Posterior cingulate gyrus (tissue), 11 donors: ENCODE measurements at regions not wholly inside any gene's neighbourhood (a gene's known extent, or its start where the extent isn't known, plus 50 kb on each side); places are given as distances from the start of the nearest gene placed in this dataset.
A peak's percentile ranks its signal among the peaks of the same experiment; 100 is the strongest.
"Not testable (repeated sequence)": the region's sequence is repeated elsewhere in the genome, so short reads cannot be mapped to it uniquely, and the experiment has no call there.

Experiments used
- DNase-seq, 10 donors: peaks; one replicate each; pipeline versions ENCODE4 v3.0.0 to v3.0.0-alpha.2; 2020 to 2021; ENCODE audit warnings: mixed read lengths in 3 of 10
- intact Hi-C: fragments of 100-400 bp; cut with DNase I; formaldehyde crosslinking; loops from one replicate; pipeline ENCODE4 v1.15.1; 2023

DNA sequence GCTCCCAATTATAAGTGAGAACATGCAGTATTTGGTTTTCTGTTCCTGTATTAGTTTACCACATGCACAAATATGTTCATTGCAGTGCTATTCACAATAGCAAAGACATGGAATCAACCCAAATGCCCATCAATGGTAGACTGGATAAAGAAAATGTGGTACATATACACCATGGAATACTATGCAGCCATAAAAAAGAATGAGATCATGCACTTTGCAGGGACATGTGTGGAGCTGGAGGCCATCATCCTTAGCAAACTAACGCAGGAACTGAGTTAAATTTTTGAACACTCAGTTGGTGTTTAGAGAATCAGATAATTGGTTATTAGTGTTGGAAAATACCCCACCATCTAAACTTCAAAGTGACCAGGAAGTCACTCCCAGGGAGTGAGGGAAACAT lies 111.2 kb upstream of the LYZL2 start:
- intact Hi-C loops, DNase-seq: not testable (repeated sequence)

DNA sequence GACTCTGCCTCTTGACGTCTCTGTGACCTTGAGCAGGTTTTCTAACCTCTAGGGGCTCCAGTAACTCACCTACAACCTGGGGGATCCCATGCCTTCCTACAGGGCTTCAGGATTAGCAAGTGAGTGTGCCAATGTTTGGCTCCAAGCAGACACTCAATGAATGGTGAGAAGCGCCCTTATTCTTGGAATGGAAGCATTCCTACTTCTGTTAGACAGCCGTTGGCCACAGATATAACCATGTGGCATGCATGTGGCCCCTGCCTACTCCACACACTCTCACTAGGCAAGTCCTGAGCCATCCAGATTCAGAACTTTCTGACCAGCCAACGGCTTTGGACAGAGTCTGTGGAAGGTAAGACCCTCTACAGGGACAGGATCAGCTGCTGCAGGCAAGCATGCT lies 108.9 kb upstream of the LYZL2 start:
- no peak for DNase-seq
- intact Hi-C loops, result no loop called here

DNA sequence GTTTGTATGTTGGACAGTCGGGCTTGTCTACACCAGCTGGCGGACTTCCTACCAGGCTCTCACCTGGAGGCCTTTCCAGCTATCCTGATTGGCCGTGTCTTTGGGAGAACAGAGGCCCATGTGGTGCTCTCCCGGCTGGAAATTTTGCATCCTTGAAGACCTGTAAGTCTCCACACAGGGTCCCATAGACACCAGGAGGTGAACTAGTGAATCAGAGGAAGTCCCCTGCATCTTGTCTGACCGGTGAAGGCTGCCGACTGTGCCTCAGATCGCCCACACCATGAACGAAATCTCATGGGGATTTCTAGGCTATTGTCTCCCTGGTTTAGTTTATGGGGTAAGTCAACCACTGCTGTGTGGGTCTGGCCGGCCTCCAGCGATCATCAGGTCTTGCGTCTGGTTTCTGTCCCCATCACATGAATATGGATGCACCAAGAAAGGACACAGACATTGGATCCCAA lies 108.4 kb upstream of the LYZL2 start:
- DNase-seq, result no peak
- intact Hi-C loops, result no loop called here

DNA sequence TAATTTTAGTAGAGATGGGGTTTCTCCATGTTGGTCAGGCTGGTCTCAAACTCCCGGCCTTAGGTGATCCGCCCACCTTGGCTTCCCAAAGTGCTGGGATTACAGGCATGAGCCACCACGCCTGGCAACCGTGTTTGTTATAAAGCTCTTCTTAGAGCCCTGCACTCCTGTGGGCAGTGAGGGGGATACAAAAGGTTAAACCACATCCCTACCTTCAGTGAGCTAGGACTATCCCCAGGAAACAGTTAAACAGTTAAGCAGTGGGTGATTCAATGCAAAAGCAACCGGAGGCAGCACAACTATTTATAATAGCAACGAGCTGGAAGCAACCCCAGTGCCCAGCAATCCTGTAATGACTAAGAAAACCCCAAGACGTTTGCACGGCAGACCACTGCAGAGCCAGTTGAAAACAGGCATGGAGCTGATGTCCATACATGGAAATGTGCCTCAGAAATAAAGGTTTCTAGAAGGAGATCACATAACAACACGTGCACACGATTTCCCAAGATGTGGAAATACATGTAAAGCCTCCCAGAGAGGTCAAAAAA lies 107.2 kb upstream of the LYZL2 start:
- DNase-seq, result peak in 1 of 10 donors; percentile 24
- intact Hi-C loops, result no loop called here

DNA sequence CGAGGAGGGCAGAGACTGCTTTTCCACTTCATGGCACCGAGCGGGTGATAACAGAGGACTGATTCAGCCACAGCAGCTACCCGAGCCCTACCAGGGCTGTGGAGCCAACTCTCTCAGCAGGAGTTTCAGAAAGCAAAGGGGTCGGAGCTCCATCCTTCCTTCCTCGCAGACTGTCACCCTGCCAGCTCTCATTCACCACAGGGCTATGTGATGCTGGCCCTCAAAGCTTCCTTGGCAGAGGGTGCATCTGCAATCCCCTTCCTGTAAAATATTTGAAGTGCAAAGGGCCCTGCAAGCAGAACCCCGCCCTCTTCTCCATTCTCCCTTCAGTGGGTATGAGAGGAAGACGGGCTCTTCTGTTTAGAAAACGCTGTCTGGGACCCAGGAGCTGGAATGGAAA lies 105.3 kb upstream of the LYZL2 start:
- intact Hi-C loops, result no loop called here
- DNase-seq, result no peak

DNA sequence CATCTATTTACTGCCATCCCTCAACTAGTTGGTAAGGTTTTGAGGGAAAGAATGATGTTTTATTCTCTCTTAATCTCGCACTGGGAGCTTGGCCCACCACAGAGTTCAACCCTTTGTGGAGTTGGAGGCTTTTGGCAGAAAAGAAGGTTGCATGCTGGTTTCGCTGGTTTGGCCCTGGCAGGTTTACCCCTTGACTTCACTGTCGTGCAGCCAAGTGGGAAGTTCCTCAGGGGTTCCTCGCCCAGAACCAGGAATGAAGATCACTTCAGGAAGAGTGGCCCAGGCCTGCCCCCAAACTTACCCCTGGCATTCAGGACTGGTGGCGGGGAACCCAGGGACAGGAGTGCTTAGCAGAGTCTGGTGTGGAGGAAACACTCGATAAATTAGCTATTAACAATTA lies 103.1 kb upstream of the LYZL2 start:
- intact Hi-C loops, result no loop called here

DNA sequence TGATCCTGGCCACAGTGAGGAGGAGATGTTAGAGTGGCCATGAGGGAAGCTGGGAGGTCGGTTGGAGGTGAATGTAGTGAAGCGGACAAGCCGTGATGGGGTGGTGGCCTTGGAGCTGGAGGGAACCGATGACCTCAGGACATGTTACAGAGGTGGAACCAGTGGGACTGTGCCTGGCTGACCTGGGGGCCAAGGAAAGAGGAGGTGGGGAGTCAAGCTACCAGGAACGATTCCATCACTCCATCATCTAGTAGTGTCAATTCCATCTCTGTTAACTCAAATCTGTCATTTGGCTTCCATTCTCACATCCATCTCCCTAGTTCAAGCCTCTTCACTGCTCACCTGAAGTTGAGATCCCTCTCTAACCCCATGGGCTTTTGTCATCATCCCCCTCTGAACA lies 102.4 kb upstream of the LYZL2 start:
- no peak for DNase-seq
- intact Hi-C loops, result no loop called here

More for the DNA sequence above, 103.1 kb upstream of the LYZL2 start:
- peak in 1 of 10 donors; percentile 42 for DNase-seq

DNA sequence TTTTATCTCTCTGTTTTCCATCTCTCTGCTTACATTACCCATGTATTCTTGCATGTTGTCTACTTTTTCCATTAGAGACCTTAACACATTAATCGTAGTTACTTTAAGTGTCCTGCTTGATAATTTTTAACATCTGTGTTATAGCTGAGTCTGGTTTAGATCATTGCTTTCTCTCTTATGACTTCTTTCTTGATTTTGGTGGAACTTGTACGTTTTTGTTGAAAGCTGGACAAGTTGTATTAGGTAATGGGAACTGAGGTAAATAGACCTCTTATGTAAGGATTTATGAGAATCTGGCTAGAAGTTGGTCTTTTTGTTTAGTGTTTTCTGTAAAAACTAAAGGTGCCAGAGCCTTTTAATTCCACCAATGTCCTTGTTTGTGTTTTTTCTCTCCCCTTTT lies 100.8 kb upstream of the LYZL2 start:
- intact Hi-C loops, result no loop called here
- DNase-seq, result no peak

DNA sequence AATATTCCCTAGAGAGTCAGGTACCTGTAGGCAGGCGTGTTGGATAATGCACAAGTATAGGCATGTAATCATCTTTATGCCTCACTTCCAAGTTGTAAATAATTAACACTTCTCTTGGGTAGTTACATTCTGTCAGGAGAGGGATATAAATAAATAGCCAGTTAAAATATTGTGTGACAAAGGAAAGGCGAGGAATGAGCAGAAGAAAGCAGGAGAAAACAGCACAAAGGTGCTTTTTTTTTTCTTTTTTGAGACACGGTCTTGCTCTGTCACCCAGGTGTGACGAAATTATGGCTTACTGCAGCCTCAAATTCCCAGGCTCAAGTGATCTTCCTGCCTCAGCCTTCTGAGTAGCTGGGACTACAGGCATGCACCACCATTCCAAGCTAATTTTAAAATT lies 99.2 kb upstream of the LYZL2 start:
- intact Hi-C loops, result loop anchor here (5.0 kb wide), 1 partner anchor 1079 kb away; no protein-coding TSS in a partner anchor
- DNase-seq, result no peak

DNA sequence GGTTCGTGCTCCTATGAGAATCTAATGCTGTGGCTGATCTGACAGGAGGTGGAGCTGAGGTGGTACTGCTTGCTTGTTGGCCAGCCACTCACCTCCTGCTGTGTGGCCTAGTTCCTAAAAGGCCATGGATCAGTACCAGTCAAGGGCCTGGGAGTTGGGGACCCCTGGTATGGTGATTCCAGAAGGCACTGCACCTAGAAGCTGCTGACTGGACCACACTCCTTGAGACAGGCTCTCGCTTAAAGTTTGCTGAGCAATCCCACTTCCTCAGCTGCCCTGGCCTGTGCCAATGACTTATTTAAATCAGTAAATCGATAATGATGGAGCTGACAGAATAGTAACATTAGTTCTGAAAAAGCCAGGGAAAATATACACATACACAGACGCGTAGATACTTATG lies 98.6 kb upstream of the LYZL2 start:
- intact Hi-C loops, result loop anchor here (5.0 kb wide), 1 partner anchor 1079 kb away; no protein-coding TSS in a partner anchor
- DNase-seq, result no peak

DNA sequence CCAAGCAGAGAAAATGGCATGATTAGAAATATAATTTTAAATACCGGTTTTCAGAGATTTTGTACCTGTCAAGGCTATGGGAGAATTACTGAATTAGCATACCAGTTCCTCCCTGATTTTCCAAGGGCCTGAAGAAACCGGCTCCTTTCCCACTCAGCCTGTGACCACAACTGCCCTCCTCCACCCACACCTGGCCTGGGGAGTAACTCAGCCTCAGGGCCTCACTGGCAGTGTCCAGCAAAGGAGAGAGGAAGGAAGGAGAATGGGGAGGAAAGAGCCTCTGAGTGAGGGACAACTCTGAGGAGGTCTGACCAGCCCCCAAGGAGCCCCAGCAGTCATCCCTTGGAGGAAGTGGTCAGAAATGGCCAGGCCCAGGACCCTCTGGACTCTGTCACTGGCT lies 98.0 kb upstream of the LYZL2 start:
- DNase-seq, result no peak
- intact Hi-C loops, result loop anchor here (5.0 kb wide), 1 partner anchor 1080 kb away; no protein-coding TSS in a partner anchor

DNA sequence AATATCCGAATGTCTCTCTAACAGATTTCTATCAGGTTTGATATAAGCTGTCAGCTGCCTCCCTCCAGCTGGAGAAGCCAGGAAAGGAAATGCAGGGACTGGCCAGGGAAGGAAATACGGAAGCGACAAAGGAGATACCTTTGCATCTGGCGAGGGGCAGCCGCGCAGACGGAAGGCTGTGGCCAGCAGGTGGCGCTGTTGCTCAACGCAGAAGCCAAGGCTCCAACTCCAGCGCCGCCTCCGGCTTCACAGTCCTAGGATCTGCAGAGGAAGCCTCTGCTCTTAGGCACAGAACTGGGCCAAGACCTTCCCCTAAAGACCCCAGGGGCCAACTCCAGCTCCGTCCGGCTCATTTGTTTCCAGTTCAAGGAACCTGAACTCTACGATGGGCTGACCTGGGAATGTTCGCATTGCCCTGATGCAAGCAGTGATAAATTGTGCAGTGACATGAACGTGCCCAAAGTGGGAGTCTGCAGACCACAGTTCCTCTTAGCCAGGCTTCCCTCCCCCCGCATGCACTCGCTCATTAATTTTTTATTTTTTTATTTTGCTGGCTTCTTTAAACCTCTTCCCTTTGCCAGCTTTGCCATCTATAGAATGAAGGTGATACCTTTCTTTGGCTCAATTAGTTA lies 97.3 kb upstream of the LYZL2 start:
- intact Hi-C loops, result loop anchor here (5.0 kb wide), 1 partner anchor 1080 kb away; no protein-coding TSS in a partner anchor
- peak; percentile 70 to 98 (median 90) for DNase-seq

DNA sequence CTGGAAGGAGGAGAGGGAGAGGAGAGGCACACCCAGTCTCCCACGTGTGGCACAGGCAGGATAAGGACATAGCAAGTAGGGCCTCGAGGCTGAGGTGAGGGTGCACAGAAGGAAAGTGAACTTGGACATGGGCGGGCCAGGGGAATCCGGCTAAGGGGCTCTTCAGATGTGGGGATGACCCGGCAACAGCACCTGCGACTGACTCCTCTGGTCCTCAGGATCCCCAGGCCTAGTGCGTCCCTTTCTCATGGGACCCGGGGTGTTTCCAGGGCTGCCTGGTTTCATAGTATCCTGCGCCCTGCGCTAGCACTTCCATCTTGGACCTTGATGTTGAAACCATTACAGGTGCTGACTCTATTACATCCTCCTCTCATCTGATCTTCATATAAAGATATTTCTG lies 96.1 kb upstream of the LYZL2 start:
- intact Hi-C loops, result loop anchor here (5.0 kb wide), 1 partner anchor 1082 kb away; no protein-coding TSS in a partner anchor
- no peak for DNase-seq

DNA sequence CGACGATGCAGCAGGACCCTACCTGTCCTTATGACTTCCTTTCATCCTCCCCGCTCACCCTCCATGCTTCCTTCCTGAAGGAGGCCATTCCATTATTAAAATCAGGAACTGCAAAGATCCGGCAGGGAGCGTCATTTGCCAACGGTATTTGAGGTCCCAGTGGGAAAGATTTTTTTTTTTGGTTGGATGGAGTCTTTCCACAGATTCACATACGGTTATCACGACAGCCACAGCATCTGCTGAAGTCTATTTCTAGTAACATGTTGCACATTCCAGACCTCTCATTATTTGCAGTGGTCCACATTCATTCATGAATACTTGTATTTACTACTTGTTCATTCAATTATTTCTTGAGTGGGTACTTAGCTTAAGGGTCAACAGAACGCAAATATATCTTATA lies 94.7 kb upstream of the LYZL2 start:
- DNase-seq, result no peak
- intact Hi-C loops, result no loop called here

DNA sequence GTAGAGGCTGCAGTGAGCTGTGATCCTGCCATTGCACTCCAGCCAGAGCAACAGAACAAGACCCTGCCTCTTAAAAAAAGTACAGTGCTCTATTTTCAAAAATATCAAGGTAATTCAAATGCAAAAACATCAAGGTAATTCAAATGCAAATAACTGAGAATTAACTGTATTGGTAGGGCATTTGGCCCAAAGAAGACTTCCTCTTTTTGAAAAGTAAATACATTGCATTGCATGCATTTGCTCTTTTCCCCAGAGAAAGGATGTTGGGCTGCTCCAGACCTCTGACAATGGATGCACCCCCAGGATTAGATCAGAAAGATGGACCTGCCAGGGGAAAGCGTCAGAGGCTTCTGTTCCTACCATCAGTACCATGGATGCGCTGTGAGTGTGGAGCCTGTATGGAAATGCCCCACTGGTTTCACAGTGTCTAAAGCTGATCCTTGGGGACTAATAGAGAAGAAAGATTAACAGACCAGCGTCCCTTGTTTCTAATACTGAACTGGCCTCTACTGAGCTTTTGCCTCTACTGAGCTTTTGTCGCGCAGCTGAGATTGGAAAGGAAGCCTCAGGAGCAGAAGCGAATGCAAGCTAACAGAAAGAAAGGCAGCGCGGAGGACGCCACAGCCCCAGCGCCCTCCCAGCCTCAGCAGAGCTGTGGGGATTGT lies 93.5 kb upstream of the LYZL2 start:
- intact Hi-C loops, result no loop called here
- no peak for DNase-seq

DNA sequence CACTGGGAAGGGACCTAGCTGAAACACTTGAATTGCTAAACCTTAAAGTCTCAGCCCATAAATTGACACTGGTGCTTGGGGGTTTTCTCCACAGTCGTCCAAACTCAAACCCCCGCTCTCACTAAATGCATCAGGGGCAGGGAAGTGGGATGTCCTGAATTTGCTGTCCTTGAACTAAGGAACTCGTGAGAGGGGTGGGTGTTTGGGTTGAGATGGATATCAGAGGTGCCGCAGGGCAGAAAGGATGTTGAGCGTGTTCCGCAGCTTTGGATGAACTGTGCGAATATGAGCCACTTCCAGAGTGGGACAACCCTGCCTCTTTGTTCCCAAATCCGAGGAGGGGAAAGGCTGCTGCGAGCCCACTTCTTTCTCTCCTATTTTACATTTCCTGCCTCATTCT lies 90.3 kb upstream of the LYZL2 start:
- intact Hi-C loops, result no loop called here
- DNase-seq, result no peak

DNA sequence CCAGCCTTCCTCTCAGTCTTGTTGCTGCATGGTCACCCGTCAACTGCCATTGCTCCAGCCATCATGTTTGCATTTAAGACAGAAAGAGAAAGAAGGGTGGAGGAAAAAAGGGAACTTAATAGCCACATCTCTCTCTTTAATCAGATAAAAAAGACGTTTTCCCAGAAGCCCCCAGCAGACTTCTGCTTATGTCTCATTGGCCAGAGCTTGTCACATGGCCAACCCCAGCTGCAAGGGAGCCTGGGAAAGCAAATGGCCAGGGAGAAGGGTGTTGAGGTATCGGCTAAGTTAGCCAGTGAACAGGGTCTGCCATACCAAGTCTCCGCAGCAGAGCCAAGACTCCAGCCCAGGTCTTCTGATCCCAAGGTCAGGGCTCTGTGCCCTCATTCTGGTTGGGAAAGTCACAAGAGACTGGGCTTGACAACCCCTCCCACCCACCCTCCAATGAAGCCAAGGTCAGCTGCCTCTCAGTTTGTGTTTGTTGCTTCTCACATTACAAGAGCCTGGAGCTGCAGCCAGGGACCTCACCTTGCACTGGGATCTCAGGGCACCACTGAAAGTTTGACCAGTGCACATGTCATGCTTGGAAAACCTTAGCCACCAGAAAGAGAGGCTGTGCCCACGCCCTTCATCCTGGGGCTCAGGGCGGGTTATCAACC lies 80.3 kb upstream of the LYZL2 start:
- intact Hi-C loops, result no loop called here
- DNase-seq, result no peak

DNA sequence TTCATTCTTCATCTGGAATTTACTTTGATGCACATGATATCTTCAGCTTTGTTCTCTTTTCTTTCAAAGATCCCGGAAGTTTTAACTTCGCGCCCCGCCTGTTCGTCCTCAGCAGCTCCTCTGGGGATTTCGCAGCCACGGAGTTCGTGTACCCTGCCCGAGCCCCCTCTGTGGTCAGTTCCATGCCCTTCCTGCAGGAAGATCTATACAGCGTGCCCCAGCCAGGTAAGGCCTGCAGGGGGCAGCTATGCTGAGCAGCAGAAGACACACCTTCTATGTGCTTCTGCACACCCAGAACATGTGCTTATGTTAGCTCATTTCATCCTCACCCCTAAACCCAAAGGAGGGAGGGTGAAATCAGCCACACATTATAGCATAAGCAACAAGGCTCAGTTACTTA lies 79.7 kb upstream of the LYZL2 start:
- DNase-seq, result no peak
- intact Hi-C loops, result no loop called here

DNA sequence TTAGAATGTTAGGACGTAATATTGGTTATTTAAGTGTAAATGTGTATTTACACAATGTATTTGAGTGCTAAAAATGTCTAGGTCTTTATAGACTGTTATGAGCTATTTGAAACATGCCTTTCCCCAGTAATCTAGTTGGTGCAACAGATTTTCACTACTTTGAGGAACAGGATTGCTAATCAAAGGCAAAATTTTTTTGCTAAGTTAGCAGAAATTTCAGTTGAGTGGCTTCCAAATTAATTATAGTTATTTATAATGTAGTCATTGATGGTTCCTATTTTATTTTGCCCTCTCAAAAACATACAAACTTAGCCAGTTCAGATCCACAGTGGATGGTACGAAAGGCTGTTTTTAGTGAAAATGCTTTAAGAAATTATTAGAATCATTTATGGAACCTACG lies 78.7 kb upstream of the LYZL2 start:
- no peak for DNase-seq
- intact Hi-C loops, result no loop called here

DNA sequence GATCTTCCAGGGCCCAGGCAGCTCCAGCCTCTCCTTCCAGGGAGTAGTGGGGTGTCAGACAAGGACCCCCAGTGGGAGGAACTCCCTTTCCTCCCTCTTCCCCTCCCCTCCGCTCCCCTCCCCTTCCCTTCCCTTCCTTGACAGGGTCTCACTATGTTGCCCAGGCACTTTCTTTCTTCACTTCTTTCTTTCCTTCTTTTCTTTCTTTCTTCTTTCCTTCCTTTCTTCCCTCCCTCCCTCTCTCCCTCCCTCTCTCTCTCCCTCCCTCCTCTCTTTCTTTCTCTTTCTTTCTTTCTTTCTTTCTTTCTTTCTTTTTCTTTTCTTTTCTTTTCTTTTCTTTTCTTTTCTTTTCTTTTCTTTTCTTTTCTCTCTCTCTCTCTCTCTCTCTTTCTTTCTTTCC lies 76.6 kb upstream of the LYZL2 start:
- DNase-seq, intact Hi-C loops: not testable (repeated sequence)

DNA sequence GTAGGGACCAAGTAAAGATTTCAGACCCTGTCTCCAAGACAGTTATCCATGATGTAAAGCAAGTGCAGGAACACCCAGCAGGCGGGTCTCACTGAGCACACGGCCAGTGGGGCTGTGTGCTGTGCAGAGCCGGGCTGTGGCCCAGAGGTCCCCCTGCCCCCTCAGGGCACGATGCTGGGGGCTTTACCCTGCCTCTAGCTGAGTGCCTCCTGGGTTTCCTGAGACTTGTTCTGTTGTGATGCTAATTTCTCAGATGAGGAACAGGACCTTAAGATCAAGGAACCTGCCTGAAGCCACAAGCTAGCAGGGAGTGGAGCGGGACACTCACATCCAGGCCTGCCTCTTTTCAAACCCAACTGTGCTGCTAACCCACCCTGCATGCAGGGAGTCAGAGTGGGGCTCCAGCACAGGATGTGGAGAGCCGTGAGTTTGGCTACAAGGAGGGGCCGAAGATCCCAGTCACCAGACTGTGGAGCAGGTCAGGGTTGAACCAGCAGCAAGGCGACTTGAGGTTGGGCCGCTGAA lies 76.1 kb upstream of the LYZL2 start:
- intact Hi-C loops, result no loop called here
- DNase-seq, result no peak
